Small intestine (tissue), 7 donors: ENCODE measurements at regions not wholly inside any gene's neighbourhood (a gene's known extent, or its start where the extent isn't known, plus 50 kb on each side); places are given as distances from the start of the nearest gene placed in this dataset.

Experiments used
- DNase-seq, 2 donors: peaks; one replicate each; pipeline versions ENCODE4 v3.0.0 to v3.0.0-alpha.2; 2013
- FAIRE-seq: peaks from 2 replicates; lab custom pipeline; 2012; peaks lifted over from hg19 to GRCh38; lab: Jason Lieb, UNC
- H3K27ac ChIP-seq, 3 donors: one replicate each; pipeline ENCODE4 v1.5.1; 2013; ENCODE audit warnings: low read length in 2 of 3, mild to moderate bottlenecking in 2 of 3, control low read depth in 1 of 3, inconsistent platforms in 1 of 3, low read depth in 1 of 3, moderate library complexity in 1 of 3
- H3K27me3 ChIP-seq, 3 donors: one replicate each; pipeline ENCODE4 v1.6.1; 2013; ENCODE audit warnings: low read length in 3 of 3, inconsistent platforms in 1 of 3; ENCODE audit not compliant: control insufficient read depth in 3 of 3, insufficient read depth in 3 of 3
- H3K36me3 ChIP-seq, 3 donors: one replicate each; pipeline ENCODE4 v1.6.1; 2013; ENCODE audit warnings: low read length in 3 of 3, inconsistent platforms in 1 of 3, low read depth in 1 of 3, mild to moderate bottlenecking in 1 of 3, moderate library complexity in 1 of 3; ENCODE audit not compliant: control insufficient read depth in 3 of 3, insufficient read depth in 2 of 3
- H3K4me1 ChIP-seq, 3 donors: one replicate each; pipeline ENCODE4 v1.6.1; 2013; ENCODE audit warnings: low read length in 2 of 3, inconsistent platforms in 1 of 3, low read depth in 1 of 3, mild to moderate bottlenecking in 1 of 3, moderate library complexity in 1 of 3; ENCODE audit not compliant: control insufficient read depth in 3 of 3, insufficient read depth in 2 of 3
- H3K4me3 ChIP-seq, 3 donors: one replicate each; pipeline ENCODE4 v1.5.1; 2013; ENCODE audit warnings: low read length in 3 of 3, control low read depth in 1 of 3, inconsistent platforms in 1 of 3, low read depth in 1 of 3, mild to moderate bottlenecking in 1 of 3, moderate library complexity in 1 of 3
- H3K9me3 ChIP-seq, 2 donors: one replicate each; pipeline ENCODE4 v1.6.1; 2013; ENCODE audit warnings: low read depth in 1 of 2, low read length in 1 of 2; ENCODE audit not compliant: control insufficient read depth in 2 of 2, insufficient read depth in 1 of 2
- WGBS, 3 donors: extraction: QIAGEN DNeasy Blood & Tissue Kit; methylation state at CpG; one replicate each; pipeline ENCODE4 v1.1.7; 2013; 5-methylcytosine and 5-hydroxymethylcytosine counted together
- donor health status: healthy with polysubstance abuse.
- donor health status: control.
- donor health status: control.
- donor health status: Bipolar disorder and iron deficiency.
- donor health status: healthy.

GRCh38 chr4:100833906-100834305, 316.1 kb upstream of the EMCN start:
- Histone ChIP-seq H3K36me3 (no peaks in the 10 kb centered on the region), H3K9me3 (no peaks in the 10 kb centered on the region), H3K4me1 (no peaks in the 10 kb centered on the region), H3K27me3 (no peaks in the 10 kb centered on the region), H3K27ac (no peak overlapping the region), H3K4me3 (no peak overlapping the region)
- DNase-seq, result no peak
- WGBS, 3 donors, result 68 to 93% (median 91%) methylated on average over 1 of the region's 1 CpG
- no peak for FAIRE-seq

GRCh38 chr4:100828986-100829685, 311.3 kb upstream of the EMCN start:
- no peak overlapping the region for H3K27ac ChIP-seq
- DNase-seq (peak in 1 of 2 donors; percentile 18), FAIRE-seq (no peak)
- no peaks in the 10 kb centered on the region for H3K9me3 ChIP-seq
- H3K27me3 ChIP-seq, result no peaks in the 10 kb centered on the region
- no peaks in the 10 kb centered on the region for H3K36me3 ChIP-seq
- no peak overlapping the region for H3K4me3 ChIP-seq
- H3K4me1 ChIP-seq, result no peaks in the 10 kb centered on the region
- WGBS, 3 donors, result 33 to 64% (median 51%) methylated on average over 2 of the region's 2 CpGs

- WGBS, 3 donors, result 67 to 88% (median 78%) methylated on average over 3 of the region's 3 CpGs
- no peaks in the 10 kb centered on the region for H3K36me3 ChIP-seq
- H3K27ac ChIP-seq, result no peak overlapping the region
- H3K4me1 ChIP-seq, result no peaks in the 10 kb centered on the region
- H3K9me3 ChIP-seq, result no peaks in the 10 kb centered on the region
- no peak overlapping the region for H3K4me3 ChIP-seq
- FAIRE-seq, result no peak
- H3K27me3 ChIP-seq, result no peaks in the 10 kb centered on the region
- no peak for DNase-seq
Measured at GRCh38 chr4:100828364-100828763, 310.5 kb upstream of the EMCN start.

GRCh38 chr4:100827756-100828155, 309.9 kb upstream of the EMCN start:
- H3K27ac ChIP-seq, result no peak overlapping the region
- no peak for FAIRE-seq
- no peak for DNase-seq
- no peaks in the 10 kb centered on the region for H3K4me1 ChIP-seq
- no peaks in the 10 kb centered on the region for H3K36me3 ChIP-seq
- no peaks in the 10 kb centered on the region for H3K27me3 ChIP-seq
- H3K9me3 ChIP-seq, result no peaks in the 10 kb centered on the region
- no peak overlapping the region for H3K4me3 ChIP-seq

GRCh38 chr4:100826808-100827548, 309.2 kb upstream of the EMCN start:
- H3K27ac ChIP-seq, result no peak overlapping the region
- H3K4me3 ChIP-seq, result no peak overlapping the region
- DNase-seq (no peak), FAIRE-seq (no peak)
- 72 to 83% (median 77%) methylated on average over 7 of the region's 7 CpGs for WGBS, 3 donors
- no peaks in the 10 kb centered on the region for H3K27me3 ChIP-seq
- no peaks in the 10 kb centered on the region for H3K36me3 ChIP-seq
- H3K9me3 ChIP-seq, result no peaks in the 10 kb centered on the region
- H3K4me1 ChIP-seq, result no peaks in the 10 kb centered on the region

- H3K36me3 ChIP-seq, result no peaks in the 10 kb centered on the region
- no peak overlapping the region for H3K4me3 ChIP-seq
- H3K27me3 ChIP-seq, result no peaks in the 10 kb centered on the region
- DNase-seq (no peak), FAIRE-seq (no peak)
- H3K9me3 ChIP-seq, result no peaks in the 10 kb centered on the region
- no peaks in the 10 kb centered on the region for H3K4me1 ChIP-seq
- no peak overlapping the region for H3K27ac ChIP-seq
Measured at GRCh38 chr4:100826067-100826466, 308.2 kb upstream of the EMCN start.

- H3K9me3 ChIP-seq, result no peaks in the 10 kb centered on the region
- H3K4me1 ChIP-seq, result no peaks in the 10 kb centered on the region
- DNase-seq (no peak), FAIRE-seq (no peak)
- H3K27ac ChIP-seq, result no peak overlapping the region
- H3K36me3 ChIP-seq, result no peaks in the 10 kb centered on the region
- H3K27me3 ChIP-seq, result no peaks in the 10 kb centered on the region
- H3K4me3 ChIP-seq, result no peak overlapping the region
Measured at GRCh38 chr4:100823993-100824323, 306.1 kb upstream of the EMCN start.

- no peaks in the 10 kb centered on the region for H3K27me3 ChIP-seq
- no peak overlapping the region for H3K4me3 ChIP-seq
- H3K9me3 ChIP-seq, result no peaks in the 10 kb centered on the region
- DNase-seq (no peak), FAIRE-seq (no peak)
- no peaks in the 10 kb centered on the region for H3K36me3 ChIP-seq
- WGBS, 3 donors, result 70 to 84% (median 80%) methylated on average over 4 of the region's 4 CpGs
- no peak overlapping the region for H3K27ac ChIP-seq
- H3K4me1 ChIP-seq, result no peaks in the 10 kb centered on the region
Measured at GRCh38 chr4:100823066-100823992, 305.5 kb upstream of the EMCN start.
